Neural progenitor cell (in vitro differentiated cells): ENCODE measurements at regions not wholly inside any gene's neighbourhood (a gene's known extent, or its start where the extent isn't known, plus 50 kb on each side); places are given as distances from the start of the nearest gene placed in this dataset.

ENCODE experiments used
- DNase-seq: peaks from one replicate; pipeline ENCODE4 v3.0.0-alpha.2; 2016; ENCODE audit warnings: low spot score
- H2AFZ ChIP-seq: fragments of 200-600 bp; sonication (generic); replicated peaks from 2 replicates; pipeline ENCODE4 v1.6.1; 2016; ENCODE audit warnings: antibody characterized with exemption
- H3F3A ChIP-seq: fragments of 200-600 bp; sonication (generic); 2 replicates; pipeline ENCODE4 v1.6.1; 2016; ENCODE audit warnings: antibody characterized with exemption, low read depth
- H3K27ac ChIP-seq: fragments of 200-600 bp; sonication (generic); 2 replicates; pipeline ENCODE4 v1.5.1; 2016; ENCODE audit warnings: mild to moderate bottlenecking
- H3K27me3 ChIP-seq: fragments of 200-600 bp; sonication (generic); 2 replicates; pipeline ENCODE4 v1.6.1; 2016; ENCODE audit warnings: mild to moderate bottlenecking, moderate library complexity
- H3K36me3 ChIP-seq: fragments of 200-600 bp; sonication (generic); 2 replicates; pipeline ENCODE4 v1.5.1; 2016
- H3K4me1 ChIP-seq: fragments of 200-600 bp; sonication (generic); 2 replicates; pipeline ENCODE4 v1.6.1; 2016; ENCODE audit warnings: mixed run types
- H3K4me2 ChIP-seq: fragments of 200-600 bp; sonication (generic); 2 replicates; pipeline ENCODE4 v1.6.1; 2016
- H3K4me3 ChIP-seq: fragments of 200-600 bp; sonication (generic); 2 replicates; pipeline ENCODE4 v1.5.1; 2016
- H3K79me2 ChIP-seq: fragments of 200-600 bp; sonication (generic); 2 replicates; pipeline ENCODE4 v1.6.1; 2016; ENCODE audit warnings: low read depth
- H3K9ac ChIP-seq: fragments of 200-600 bp; sonication (generic); 2 replicates; pipeline ENCODE4 v1.6.1; 2016
- H3K9me3 ChIP-seq: fragments of 200-600 bp; sonication (generic); 2 replicates; pipeline ENCODE4 v1.5.1; 2016; ENCODE audit warnings: low read depth
- H4K20me1 ChIP-seq: fragments of 200-600 bp; sonication (generic); 2 replicates; pipeline ENCODE4 v1.6.1; 2016; ENCODE audit warnings: low read depth
- H3K27ac Mint-ChIP-seq: 3 replicates; pipeline ENCODE4 v1.8.0; 2021; ENCODE audit warnings: mixed read lengths
- H3K27me3 Mint-ChIP-seq: 2 replicates; pipeline ENCODE4 v1.8.0; 2022; ENCODE audit warnings: low read depth, mild to moderate bottlenecking, inconsistent platforms, moderate library complexity, mixed read lengths; ENCODE audit not compliant: insufficient read depth
- H3K36me3 Mint-ChIP-seq: 3 replicates; pipeline ENCODE4 v1.8.0; 2021; ENCODE audit warnings: mixed read lengths
- H3K4me1 Mint-ChIP-seq: 3 replicates; pipeline ENCODE4 v1.8.0; 2021; ENCODE audit warnings: mixed read lengths
- H3K4me3 Mint-ChIP-seq: 3 replicates; pipeline ENCODE4 v1.8.0; 2021; ENCODE audit warnings: mild to moderate bottlenecking, moderate library complexity, mixed read lengths
- H3K9me3 Mint-ChIP-seq: 3 replicates; pipeline ENCODE4 v1.8.0; 2020; ENCODE audit warnings: mixed read lengths
- EZH2 ChIP-seq: fragments of 200-600 bp; sonication (generic); IDR thresholded peaks from 2 replicates; pipeline ENCODE4 v1.6.1; 2017; ENCODE audit warnings: antibody characterized with exemption, mild to moderate bottlenecking, moderate library complexity
- EZH2phosphoT487 ChIP-seq: fragments of 200-600 bp; sonication (generic); IDR thresholded peaks from 2 replicates; pipeline ENCODE4 v1.6.1; 2017; ENCODE audit warnings: antibody characterized with exemption
- TF ChIP-seq, protein P1 (sequence below): fragments of 200-600 bp; sonication (generic); IDR thresholded peaks from 2 replicates; pipeline ENCODE4 v1.5.1; 2017; ENCODE audit warnings: antibody characterized with exemption, mild to moderate bottlenecking

DNA sequence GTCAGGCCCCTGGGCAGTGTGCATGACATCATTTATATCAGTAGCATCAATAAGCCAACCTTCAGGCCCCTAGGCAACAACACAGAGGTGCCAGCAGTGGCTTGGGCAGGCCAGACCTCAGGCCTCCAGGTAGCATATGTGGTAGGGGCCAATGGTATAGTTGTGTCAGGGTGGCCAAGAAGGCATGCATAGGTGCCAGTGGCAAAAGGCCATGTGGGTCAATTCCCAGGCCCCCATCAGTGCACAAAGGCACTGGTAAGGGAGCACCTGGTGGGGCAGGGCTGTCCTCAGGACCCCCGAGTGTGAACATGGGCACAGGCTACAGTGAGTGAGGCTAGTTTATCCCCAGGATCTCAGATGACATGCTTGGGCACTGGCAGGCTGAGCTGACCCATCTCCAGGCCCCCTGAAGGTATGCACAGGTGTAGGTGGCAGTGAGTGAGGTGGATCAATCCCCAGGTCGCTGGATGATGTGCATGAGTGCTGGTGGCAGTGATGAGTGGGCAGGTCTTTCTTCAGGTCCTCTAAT lies 244.1 kb upstream of the ZNF385D start:
- Mint-ChIP-seq H3K27ac (no peak overlapping the region), H3K4me1 (no peaks in the 10 kb centered on the region), H3K9me3 (no peaks in the 10 kb centered on the region), H3K27me3 (no peaks in the 10 kb centered on the region), H3K36me3 (no peaks in the 10 kb centered on the region), H3K4me3 (no peak overlapping the region)
- TF ChIP-seq EZH2 = no peak
- Histone ChIP-seq H3K36me3 (no peaks in the 10 kb centered on the region), H3K4me2 (no peak overlapping the region), H3K27me3 (no peaks in the 10 kb centered on the region), H3F3A (no peaks in the 10 kb centered on the region), H3K9ac (no peak overlapping the region), H3K27ac (no peak overlapping the region), H3K4me3 (no peak overlapping the region), H3K4me1 (no peaks in the 10 kb centered on the region), H2AFZ (no peak overlapping the region), H3K79me2 (no peaks in the 10 kb centered on the region), H3K9me3 (peaks cover 5% of the 10 kb centered on the region), H4K20me1 (no peaks in the 10 kb centered on the region)
- no peak for DNase-seq

DNA sequence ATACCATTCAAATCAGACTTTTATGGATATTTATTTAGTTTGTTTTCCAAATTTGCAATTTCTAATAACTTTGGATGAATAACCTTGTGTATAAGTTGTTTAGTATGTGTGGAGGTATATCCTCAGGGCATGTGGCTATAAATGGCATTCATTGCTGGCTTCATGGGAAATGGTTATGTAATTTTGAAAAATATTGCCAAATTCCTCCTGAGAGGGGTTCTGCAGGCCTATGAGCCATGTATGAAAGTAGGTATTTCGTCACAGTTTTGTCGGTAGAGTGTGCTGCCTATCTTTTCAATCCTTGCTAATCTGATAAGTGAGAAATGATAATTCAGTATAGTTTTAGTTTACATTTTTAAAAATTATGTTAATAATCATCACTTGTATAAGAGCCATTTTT lies 256.4 kb upstream of the ZNF385D start:
- no peaks in the 10 kb centered on the region for H3K27me3 Mint-ChIP-seq
- H3K4me1 ChIP-seq = peaks cover 2% of the 10 kb centered on the region
- no peak overlapping the region for H3K4me2 ChIP-seq
- H3K9ac ChIP-seq = no peak overlapping the region
- H3K4me1 Mint-ChIP-seq = no peaks in the 10 kb centered on the region
- no peak overlapping the region for H3K4me3 Mint-ChIP-seq
- H3K9me3 Mint-ChIP-seq = no peaks in the 10 kb centered on the region
- TF ChIP-seq EZH2phosphoT487 (no peak), EZH2 (no peak)
- TF ChIP-seq, protein P1, sequence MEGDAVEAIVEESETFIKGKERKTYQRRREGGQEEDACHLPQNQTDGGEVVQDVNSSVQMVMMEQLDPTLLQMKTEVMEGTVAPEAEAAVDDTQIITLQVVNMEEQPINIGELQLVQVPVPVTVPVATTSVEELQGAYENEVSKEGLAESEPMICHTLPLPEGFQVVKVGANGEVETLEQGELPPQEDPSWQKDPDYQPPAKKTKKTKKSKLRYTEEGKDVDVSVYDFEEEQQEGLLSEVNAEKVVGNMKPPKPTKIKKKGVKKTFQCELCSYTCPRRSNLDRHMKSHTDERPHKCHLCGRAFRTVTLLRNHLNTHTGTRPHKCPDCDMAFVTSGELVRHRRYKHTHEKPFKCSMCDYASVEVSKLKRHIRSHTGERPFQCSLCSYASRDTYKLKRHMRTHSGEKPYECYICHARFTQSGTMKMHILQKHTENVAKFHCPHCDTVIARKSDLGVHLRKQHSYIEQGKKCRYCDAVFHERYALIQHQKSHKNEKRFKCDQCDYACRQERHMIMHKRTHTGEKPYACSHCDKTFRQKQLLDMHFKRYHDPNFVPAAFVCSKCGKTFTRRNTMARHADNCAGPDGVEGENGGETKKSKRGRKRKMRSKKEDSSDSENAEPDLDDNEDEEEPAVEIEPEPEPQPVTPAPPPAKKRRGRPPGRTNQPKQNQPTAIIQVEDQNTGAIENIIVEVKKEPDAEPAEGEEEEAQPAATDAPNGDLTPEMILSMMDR = no peak
- H3K27me3 ChIP-seq = no peaks in the 10 kb centered on the region
- H3K79me2 ChIP-seq = no peaks in the 10 kb centered on the region
- no peaks in the 10 kb centered on the region for H3F3A ChIP-seq
- H3K36me3 Mint-ChIP-seq = no peaks in the 10 kb centered on the region
- no peaks in the 10 kb centered on the region for H3K36me3 ChIP-seq
- H3K4me3 ChIP-seq = no peak overlapping the region
- DNase-seq = no peak
- H3K27ac Mint-ChIP-seq = no peak overlapping the region
- H3K27ac ChIP-seq = no peak overlapping the region
- H2AFZ ChIP-seq = no peak overlapping the region
- no peaks in the 10 kb centered on the region for H4K20me1 ChIP-seq
- no peaks in the 10 kb centered on the region for H3K9me3 ChIP-seq

DNA sequence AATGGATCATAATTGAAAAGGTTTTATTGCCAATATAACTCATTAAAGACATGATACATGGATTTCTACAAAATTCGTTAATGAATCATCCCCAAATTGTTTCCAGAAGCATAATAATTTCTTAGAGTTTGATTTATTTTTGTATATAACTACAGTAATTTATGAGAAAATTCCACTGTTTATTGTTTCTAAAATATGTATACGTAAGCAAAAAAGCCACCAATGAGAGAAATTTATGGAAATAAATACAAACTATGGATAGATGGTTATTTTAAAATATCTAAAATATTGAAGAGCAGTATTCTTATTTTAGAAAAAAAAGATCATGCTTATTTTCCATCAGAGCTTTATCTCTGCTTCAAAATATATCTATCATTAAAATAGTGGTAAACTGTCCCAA lies 260.0 kb upstream of the ZNF385D start:
- Mint-ChIP-seq H3K4me1 (no peaks in the 10 kb centered on the region), H3K9me3 (no peaks in the 10 kb centered on the region), H3K27me3 (no peaks in the 10 kb centered on the region), H3K4me3 (no peak overlapping the region), H3K36me3 (no peaks in the 10 kb centered on the region), H3K27ac (no peak overlapping the region)
- TF ChIP-seq EZH2phosphoT487 (no peak), EZH2 (no peak)
- TF ChIP-seq, protein P1 = no peak
- Histone ChIP-seq H3K9me3 (no peaks in the 10 kb centered on the region), H3K36me3 (no peaks in the 10 kb centered on the region), H3K9ac (no peak overlapping the region), H3K79me2 (no peaks in the 10 kb centered on the region), H3K27me3 (no peaks in the 10 kb centered on the region), H3K4me3 (no peak overlapping the region), H4K20me1 (no peaks in the 10 kb centered on the region), H3K4me2 (no peak overlapping the region), H2AFZ (no peak overlapping the region), H3K27ac (no peak overlapping the region), H3K4me1 (peaks cover 21% of the 10 kb centered on the region), H3F3A (no peaks in the 10 kb centered on the region)
- DNase-seq = no peak

DNA sequence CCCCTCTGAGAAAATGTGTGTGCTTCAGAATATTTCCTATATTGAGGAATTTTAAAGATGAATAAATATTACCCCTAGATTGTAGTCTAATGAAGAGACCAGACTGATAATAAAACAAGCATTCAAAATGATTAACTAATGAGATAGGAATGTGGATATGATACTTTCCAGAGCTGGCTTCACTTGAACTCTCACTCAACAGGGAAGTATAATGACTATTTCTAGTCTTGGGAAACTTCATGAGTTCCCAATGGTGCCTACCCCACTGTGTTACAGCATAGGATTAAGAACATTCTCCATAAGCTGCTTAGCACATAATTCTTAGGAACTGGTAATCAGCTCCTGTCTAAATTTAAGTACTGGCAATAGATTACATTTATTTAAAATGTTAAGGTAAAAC lies 261.5 kb upstream of the ZNF385D start:
- TF ChIP-seq, protein P1 = no peak
- TF ChIP-seq EZH2phosphoT487 (no peak), EZH2 (no peak)
- Histone ChIP-seq H3K79me2 (no peaks in the 10 kb centered on the region), H3K27ac (no peak overlapping the region), H2AFZ (no peak overlapping the region), H4K20me1 (no peaks in the 10 kb centered on the region), H3K4me3 (no peak overlapping the region), H3K27me3 (no peaks in the 10 kb centered on the region), H3K4me1 (peaks cover 21% of the 10 kb centered on the region), H3K4me2 (no peak overlapping the region), H3F3A (no peaks in the 10 kb centered on the region), H3K9ac (no peak overlapping the region), H3K36me3 (no peaks in the 10 kb centered on the region), H3K9me3 (no peaks in the 10 kb centered on the region)
- no peaks in the 10 kb centered on the region for H3K27me3 Mint-ChIP-seq
- no peaks in the 10 kb centered on the region for H3K4me1 Mint-ChIP-seq
- H3K9me3 Mint-ChIP-seq = no peaks in the 10 kb centered on the region
- no peak overlapping the region for H3K4me3 Mint-ChIP-seq
- no peak overlapping the region for H3K27ac Mint-ChIP-seq
- DNase-seq = no peak
- no peaks in the 10 kb centered on the region for H3K36me3 Mint-ChIP-seq
